ENCODE measurements at regions not wholly inside any gene's neighbourhood (a gene's known extent, or its start where the extent isn't known, plus 50 kb on each side); places are given as distances from the start of the nearest gene placed in this dataset.
A peak's percentile ranks its signal among the peaks of the same experiment; 100 is the strongest.

GRCh38 chr21:21632926-21633325, 634.7 kb downstream of the NCAM2 start:
- TF ChIP-seq CTCF (conservative IDR thresholded peaks at IDR 0.05; ENCODE audit: low read length), result no peak
- no peak overlapping the region for H3K4me3 ChIP-seq (ENCODE audit: low read length)
- no peak for DNase-seq (ENCODE audit: low read depth)

DNA sequence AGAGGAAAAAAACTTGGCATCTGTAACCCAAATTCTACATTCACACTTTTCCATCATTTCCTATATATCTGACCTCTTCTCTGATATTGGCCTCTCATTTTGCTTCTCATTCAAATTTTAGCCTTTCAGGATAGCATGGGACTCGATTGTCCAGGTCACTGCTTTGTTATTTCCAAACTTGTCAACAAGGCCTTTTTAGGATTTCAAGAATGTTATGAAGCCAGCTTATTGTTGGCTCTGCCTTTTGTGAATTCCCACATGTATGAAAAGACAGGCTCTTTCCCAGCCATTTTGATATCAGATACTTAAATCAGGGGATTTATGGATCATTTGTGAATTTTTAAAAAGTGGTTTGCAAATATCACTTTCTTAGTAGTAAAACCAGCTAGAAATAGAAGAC, 663.5 kb downstream of the NCAM2 start:
- no peak for DNase-seq (ENCODE audit: low read depth)
- H3K4me3 ChIP-seq (ENCODE audit: low read length), result no peak overlapping the region
- no peak for TF ChIP-seq CTCF (conservative IDR thresholded peaks at IDR 0.05; ENCODE audit: low read length)

DNA sequence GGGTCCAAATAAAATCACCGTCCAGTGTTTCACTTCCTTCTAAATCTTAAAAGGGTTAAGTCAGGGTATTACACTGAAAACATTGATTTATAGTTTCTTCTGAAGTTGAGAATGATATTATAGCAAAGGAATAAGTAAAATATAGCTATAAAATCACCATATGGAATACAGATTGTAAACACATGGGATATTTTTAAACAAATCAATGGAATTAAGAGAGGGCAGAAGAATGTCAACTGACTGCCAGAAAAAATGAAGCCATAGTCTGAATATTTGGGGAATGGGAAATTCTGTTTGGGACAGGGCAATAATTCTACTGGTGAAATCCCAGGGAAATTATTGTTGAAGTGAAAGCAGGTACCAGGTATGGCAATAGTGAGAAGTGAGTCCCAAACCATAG, 664.6 kb downstream of the NCAM2 start:
- DNase-seq (ENCODE audit: low read depth), result peak; percentile 30
- no peak overlapping the region for H3K4me3 ChIP-seq (ENCODE audit: low read length)
- TF ChIP-seq CTCF (conservative IDR thresholded peaks at IDR 0.05; ENCODE audit: low read length), result no peak

- no peak for TF ChIP-seq CTCF (conservative IDR thresholded peaks at IDR 0.05; ENCODE audit: low read length)
- no peak overlapping the region for H3K4me3 ChIP-seq (ENCODE audit: low read length)
- DNase-seq (ENCODE audit: low read depth), result no peak
Measured at GRCh38 chr21:21664871-21665270, 666.7 kb downstream of the NCAM2 start.

DNA sequence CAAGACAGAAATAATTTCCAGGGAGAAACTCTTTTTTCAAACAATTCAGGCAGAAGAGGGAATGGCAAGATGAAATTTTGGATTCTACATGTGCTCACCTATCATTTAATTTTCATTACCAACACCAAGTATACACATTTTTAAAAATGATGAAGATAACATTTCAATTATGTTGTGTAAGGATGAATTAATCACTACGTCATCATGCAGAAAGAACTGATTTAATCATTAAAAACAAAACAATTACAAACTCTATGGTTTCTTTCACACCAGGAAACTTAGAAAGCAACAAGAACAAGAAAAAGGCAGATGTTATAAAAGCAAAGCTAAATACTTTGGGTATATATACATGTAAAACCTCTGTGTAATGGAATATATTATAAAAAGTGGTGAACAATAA, 668.5 kb downstream of the NCAM2 start:
- TF ChIP-seq CTCF (conservative IDR thresholded peaks at IDR 0.05; ENCODE audit: low read length), result no peak
- no peak overlapping the region for H3K4me3 ChIP-seq (ENCODE audit: low read length)
- DNase-seq (ENCODE audit: low read depth), result no peak

DNA sequence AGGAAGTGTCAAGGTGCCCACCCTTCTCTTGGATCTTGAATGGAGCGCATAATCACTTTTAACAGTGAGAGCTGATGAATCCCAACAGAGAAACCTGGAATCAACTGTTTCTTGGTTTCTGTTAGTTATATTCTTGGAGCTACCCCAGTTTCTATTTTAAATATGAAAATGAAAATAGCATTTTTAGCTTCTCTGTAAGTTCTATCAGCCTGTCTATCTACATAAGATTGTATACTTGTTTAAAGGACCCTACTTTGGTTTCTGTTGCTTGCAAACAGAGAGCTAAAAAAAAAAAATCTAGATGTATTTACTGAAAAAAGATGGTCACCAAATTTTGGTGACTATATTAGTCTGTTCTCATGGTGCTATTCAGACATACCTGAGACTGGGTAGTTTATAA, 670.0 kb downstream of the NCAM2 start:
- H3K4me3 ChIP-seq (ENCODE audit: low read length), result no peak overlapping the region
- no peak for DNase-seq (ENCODE audit: low read depth)
- TF ChIP-seq CTCF (conservative IDR thresholded peaks at IDR 0.05; ENCODE audit: low read length), result no peak

DNA sequence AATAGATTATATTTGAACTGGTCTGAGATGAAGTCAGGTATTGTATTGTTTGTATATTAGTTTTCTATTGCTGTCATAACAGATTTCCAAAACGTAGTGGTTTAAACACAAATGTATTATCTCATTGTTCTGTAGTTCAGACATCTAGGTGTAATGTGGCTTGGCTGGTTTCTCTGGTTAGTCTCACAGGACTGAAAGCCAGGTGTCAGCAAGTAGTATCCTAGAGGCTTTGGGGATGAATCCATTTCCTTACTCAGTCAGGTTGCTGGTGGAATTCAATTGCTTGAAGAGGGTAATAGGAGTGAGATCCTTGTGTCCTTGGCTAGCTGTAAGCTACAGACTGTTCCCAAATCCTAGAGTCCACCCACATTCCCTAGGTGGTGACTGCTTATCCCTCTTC, 675.8 kb downstream of the NCAM2 start:
- no peak overlapping the region for H3K4me3 ChIP-seq (ENCODE audit: low read length)
- no peak for TF ChIP-seq CTCF (conservative IDR thresholded peaks at IDR 0.05; ENCODE audit: low read length)
- DNase-seq (ENCODE audit: low read depth), result no peak

All from AG10803 (cell line).